ENCODE measurements at regions not wholly inside any gene's neighbourhood (a gene's known extent, or its start where the extent isn't known, plus 50 kb on each side); places are given as distances from the start of the nearest gene placed in this dataset.

GRCh38 chr18:32823226-32823625, 50.4 kb upstream of the KLHL14 start:
- no peak for TF ChIP-seq SP1 (IDR thresholded peaks at IDR 0.05; ENCODE audit: low read depth)
- TF ChIP-seq JUND (IDR thresholded peaks at IDR 0.05), result no peak
- no peak for TF ChIP-seq EGR1 (IDR thresholded peaks at IDR 0.05; ENCODE audit: low read depth)
- TF ChIP-seq, protein P1, sequence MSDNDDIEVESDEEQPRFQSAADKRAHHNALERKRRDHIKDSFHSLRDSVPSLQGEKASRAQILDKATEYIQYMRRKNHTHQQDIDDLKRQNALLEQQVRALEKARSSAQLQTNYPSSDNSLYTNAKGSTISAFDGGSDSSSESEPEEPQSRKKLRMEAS (IDR thresholded peaks at IDR 0.05), result no peak
- TF ChIP-seq POLR2AphosphoS5 (IDR thresholded peaks at IDR 0.05; ENCODE audit: low read depth, low read length), result no peak
